Effector CD8-positive, alpha-beta T cell (primary cell): ENCODE measurements at regions not wholly inside any gene's neighbourhood (a gene's known extent, or its start where the extent isn't known, plus 50 kb on each side); places are given as distances from the start of the nearest gene placed in this dataset.
"Not testable (repeated sequence)": the region's sequence is repeated elsewhere in the genome, so short reads cannot be mapped to it uniquely, and the experiment has no call there.

Source experiments
- DNase-seq: peaks from one replicate; lab custom pipeline; 2025; lab: John Stamatoyannopoulos, UW

GRCh38 chr4:141534985-141535384 lies 101.4 kb upstream of the IL15 start:
- no peak for DNase-seq

- no peak for DNase-seq
Measured at GRCh38 chr4:141538001-141538400, 98.4 kb upstream of the IL15 start.

GRCh38 chr4:141540643-141541042 lies 95.7 kb upstream of the IL15 start:
- no peak for DNase-seq

- no peak for DNase-seq
Measured at GRCh38 chr4:141541851-141542250, 94.5 kb upstream of the IL15 start.

- DNase-seq = no peak
Measured at GRCh38 chr4:141543176-141543575, 93.2 kb upstream of the IL15 start.

GRCh38 chr4:141543706-141544105 lies 92.7 kb upstream of the IL15 start:
- no peak for DNase-seq

GRCh38 chr4:141548791-141549190 lies 87.6 kb upstream of the IL15 start:
- no peak for DNase-seq

GRCh38 chr4:141560056-141560455 lies 76.3 kb upstream of the IL15 start:
- no peak for DNase-seq

- no peak for DNase-seq
Measured at GRCh38 chr4:141562649-141563048, 73.7 kb upstream of the IL15 start.

- DNase-seq = no peak
Measured at GRCh38 chr4:141563723-141564122, 72.7 kb upstream of the IL15 start.

- not testable (repeated sequence) for DNase-seq
Measured at GRCh38 chr4:141564961-141565360, 71.4 kb upstream of the IL15 start.

- no peak for DNase-seq
Measured at GRCh38 chr4:141565379-141566089, 70.8 kb upstream of the IL15 start.

GRCh38 chr4:141567326-141567915 lies 69.0 kb upstream of the IL15 start:
- DNase-seq = no peak

GRCh38 chr4:141569141-141569540 lies 67.2 kb upstream of the IL15 start:
- no peak for DNase-seq

GRCh38 chr4:141570290-141570689 lies 66.1 kb upstream of the IL15 start:
- DNase-seq = no peak

- DNase-seq = no peak
Measured at GRCh38 chr4:141571362-141571761, 65.0 kb upstream of the IL15 start.

GRCh38 chr4:141571793-141572192 lies 64.6 kb upstream of the IL15 start:
- no peak for DNase-seq

- DNase-seq = no peak
Measured at GRCh38 chr4:141573678-141574077, 62.7 kb upstream of the IL15 start.

- DNase-seq = no peak
Measured at GRCh38 chr4:141575884-141576283, 60.5 kb upstream of the IL15 start.

- no peak for DNase-seq
Measured at GRCh38 chr4:141576585-141577110, 59.7 kb upstream of the IL15 start.

- DNase-seq = no peak
Measured at GRCh38 chr4:141578451-141578850, 57.9 kb upstream of the IL15 start.

GRCh38 chr4:141580523-141580922 lies 55.9 kb upstream of the IL15 start:
- DNase-seq = no peak
